Liver (tissue), 8 donors: ENCODE measurements at regions not wholly inside any gene's neighbourhood (a gene's known extent, or its start where the extent isn't known, plus 50 kb on each side); places are given as distances from the start of the nearest gene placed in this dataset.

Experiments used
- DNase-seq: peaks from one replicate; pipeline ENCODE4 v3.0.0-alpha.2; 2017; ENCODE audit warnings: low spot score
- H3K27ac ChIP-seq, 2 donors: one replicate each; pipeline ENCODE4 v1.7.0; 2013; ENCODE audit warnings: inconsistent platforms in 2 of 2, low read length in 2 of 2, control low read depth in 1 of 2, low read depth in 1 of 2, mild to moderate bottlenecking in 1 of 2
- H3K27me3 ChIP-seq, 4 donors: one replicate each; pipeline versions ENCODE4 v1.6.1 to v1.7.0; 2013; ENCODE audit warnings: low read length in 3 of 4, inconsistent platforms in 1 of 4, mild to moderate bottlenecking in 1 of 4, moderate library complexity in 1 of 4; ENCODE audit not compliant: control insufficient read depth in 4 of 4, insufficient read depth in 4 of 4
- H3K36me3 ChIP-seq, 4 donors: one replicate each; pipeline versions ENCODE4 v1.6.1 to v1.7.0; 2013; ENCODE audit warnings: low read length in 3 of 4, mild to moderate bottlenecking in 3 of 4, low read depth in 1 of 4, moderate library complexity in 1 of 4; ENCODE audit not compliant: control insufficient read depth in 4 of 4, insufficient read depth in 3 of 4
- H3K4me1 ChIP-seq, 4 donors: one replicate each; pipeline versions ENCODE4 v1.6.1 to v1.7.0; 2013; ENCODE audit warnings: low read length in 3 of 4, mild to moderate bottlenecking in 3 of 4, moderate library complexity in 1 of 4; ENCODE audit not compliant: control insufficient read depth in 4 of 4, insufficient read depth in 4 of 4
- H3K4me3 ChIP-seq, 3 donors: one replicate each; pipeline versions ENCODE4 v1.6.1 to v1.7.0; 2013; ENCODE audit warnings: low read length in 3 of 3, control low read depth in 1 of 3, low read depth in 1 of 3, mild to moderate bottlenecking in 1 of 3
- H3K9ac ChIP-seq, 2 donors: one replicate each; pipeline ENCODE4 v1.7.0; 2013; ENCODE audit warnings: low read length in 2 of 2, mild to moderate bottlenecking in 2 of 2, moderate library complexity in 2 of 2, control low read depth in 1 of 2, low read depth in 1 of 2
- H3K9me3 ChIP-seq, 4 donors: one replicate each; pipeline versions ENCODE4 v1.6.1 to v1.7.0; 2013; ENCODE audit warnings: low read length in 3 of 4; ENCODE audit not compliant: control insufficient read depth in 4 of 4
- ATF3 ChIP-seq: IDR thresholded peaks from 2 replicates; pipeline ENCODE4 v1.6.1; 2016; ENCODE audit warnings: antibody characterized with exemption
- CTCF ChIP-seq: fragments of 150-350 bp; IDR thresholded peaks from 2 replicates; pipeline ENCODE4 v1.5.1; 2017; ENCODE audit warnings: improper control_type of control experiment, low read depth, low read length; ENCODE audit not compliant: missing input control
- FOXA1 ChIP-seq: IDR thresholded peaks from 2 replicates; pipeline ENCODE4 v1.6.1; 2016; ENCODE audit warnings: antibody characterized with exemption
- GABPA ChIP-seq, 2 donors: IDR thresholded peaks in 1 of 2; conservative IDR thresholded peaks in 1 of 2; 2 replicates each; pipeline ENCODE4 v1.6.1; 2016; ENCODE audit warnings: antibody characterized with exemption in 2 of 2, mild to moderate bottlenecking in 1 of 2, moderate library complexity in 1 of 2
- HNF4A ChIP-seq, 2 donors: conservative IDR thresholded peaks; 2 replicates each; pipeline ENCODE4 v1.6.1; 2016; ENCODE audit warnings: antibody characterized with exemption in 2 of 2, mild to moderate bottlenecking in 2 of 2
- HNF4G ChIP-seq: IDR thresholded peaks from 2 replicates; pipeline ENCODE4 v1.6.1; 2016; ENCODE audit warnings: antibody characterized with exemption
- JUND ChIP-seq, 2 donors: IDR thresholded peaks; 2 replicates each; pipeline ENCODE4 v1.6.1; 2016; ENCODE audit warnings: antibody characterized with exemption in 2 of 2
- NR2F2 ChIP-seq: IDR thresholded peaks from 2 replicates; pipeline ENCODE4 v1.6.1; 2016; ENCODE audit warnings: antibody characterized with exemption
- RAD21 ChIP-seq, 2 donors: IDR thresholded peaks; 2 replicates each; pipeline ENCODE4 v1.6.1; 2016; ENCODE audit warnings: antibody characterized with exemption in 2 of 2, mild to moderate bottlenecking in 2 of 2
- REST ChIP-seq: IDR thresholded peaks from 2 replicates; pipeline ENCODE4 v1.6.1; 2016; ENCODE audit warnings: antibody characterized with exemption, mild to moderate bottlenecking
- RXRA ChIP-seq, 2 donors: IDR thresholded peaks; 2 replicates each; pipeline ENCODE4 v1.6.1; 2017 to 2018; ENCODE audit warnings: antibody characterized with exemption in 2 of 2, mild to moderate bottlenecking in 1 of 2
- SP1 ChIP-seq: IDR thresholded peaks from 2 replicates; pipeline ENCODE4 v1.6.1; 2018; ENCODE audit warnings: antibody characterized with exemption, mild to moderate bottlenecking
- TAF1 ChIP-seq: conservative IDR thresholded peaks from 2 replicates; pipeline ENCODE4 v1.6.1; 2016; ENCODE audit warnings: antibody characterized with exemption, mild to moderate bottlenecking
- YY1 ChIP-seq: IDR thresholded peaks from 2 replicates; pipeline ENCODE4 v1.6.1; 2016; ENCODE audit warnings: antibody characterized with exemption, mild to moderate bottlenecking
- ZBTB33 ChIP-seq: IDR thresholded peaks from 2 replicates; pipeline ENCODE4 v1.6.1; 2016; ENCODE audit warnings: antibody characterized with exemption
- WGBS: extraction: QIAGEN DNeasy Blood & Tissue Kit; methylation state at CpG from one replicate; pipeline ENCODE4 v1.1.7; 2013; 5-methylcytosine and 5-hydroxymethylcytosine counted together
- donor health status: healthy.
- donor health status: healthy.
- donor health status: healthy.
- donor health status: healthy.
- donor health status: healthy.

GRCh38 chr7:27388561-27388960 lies 146.0 kb downstream of the EVX1 start:
- no peak for TF ChIP-seq GABPA (IDR thresholded peaks at IDR 0.05 in 1 of 2, conservative IDR thresholded peaks at IDR 0.05 in 1 of 2)
- no peak for TF ChIP-seq CTCF
- no peak for TF ChIP-seq HNF4A (conservative IDR thresholded peaks at IDR 0.05)
- no peak for TF ChIP-seq JUND (IDR thresholded peaks at IDR 0.05)
- TF ChIP-seq REST, result no peak
- no peak for TF ChIP-seq RXRA (IDR thresholded peaks at IDR 0.05)
- no peak for TF ChIP-seq RAD21 (IDR thresholded peaks at IDR 0.05)
- TF ChIP-seq ZBTB33, result no peak
- no peak for TF ChIP-seq YY1
- TF ChIP-seq FOXA1, result no peak
- no peak for TF ChIP-seq TAF1
- TF ChIP-seq NR2F2, result no peak
- TF ChIP-seq HNF4G, result no peak
- TF ChIP-seq SP1, result no peak
- no peak for TF ChIP-seq ATF3
- Histone ChIP-seq H3K9ac (no peak overlapping the region), H3K9me3 (peaks cover 0 to 1% (median 0%) of the 10 kb centered on the region in 4 donors), H3K27ac (no peak overlapping the region), H3K4me3 (no peak overlapping the region), H3K4me1 (no peaks in the 10 kb centered on the region), H3K36me3 (no peaks in the 10 kb centered on the region), H3K27me3 (no peaks in the 10 kb centered on the region)
- DNase-seq, result no peak
- 91% methylated on average over 7 of the region's 7 CpGs for WGBS

GRCh38 chr7:27389496-27389895 lies 146.9 kb downstream of the EVX1 start:
- WGBS, result 74% methylated on average over 3 of the region's 3 CpGs
- Histone ChIP-seq H3K27ac (no peak overlapping the region), H3K36me3 (no peaks in the 10 kb centered on the region), H3K9me3 (peaks cover 0 to 2% (median 0%) of the 10 kb centered on the region in 4 donors), H3K4me1 (no peaks in the 10 kb centered on the region), H3K27me3 (no peaks in the 10 kb centered on the region), H3K4me3 (no peak overlapping the region), H3K9ac (no peak overlapping the region)
- DNase-seq, result no peak
- TF ChIP-seq YY1 (no peak), CTCF (no peak), SP1 (no peak)
